ENCODE measurements at regions not wholly inside any gene's neighbourhood (a gene's known extent, or its start where the extent isn't known, plus 50 kb on each side); places are given as distances from the start of the nearest gene placed in this dataset.
A peak's percentile ranks its signal among the peaks of the same experiment; 100 is the strongest.

GRCh38 chrX:5057786-5058185 lies 1170.9 kb downstream of the NLGN4X start:
- no peak overlapping the region for H3K4me2 ChIP-seq (ENCODE audit: low read length)
- H3K9me3 Mint-ChIP-seq (ENCODE audit: unreplicated experiment) = no peaks in the 10 kb centered on the region
- no peaks in the 10 kb centered on the region for H3K27me3 Mint-ChIP-seq (ENCODE audit: low read depth, unreplicated experiment)
- no peaks in the 10 kb centered on the region for H3K27me3 ChIP-seq (ENCODE audit: insufficient read depth, low read length)
- H3K79me2 ChIP-seq (ENCODE audit: insufficient read depth, low read length) = no peaks in the 10 kb centered on the region
- FAIRE-seq = no peak
- no peak overlapping the region for H2AFZ ChIP-seq (ENCODE audit: low read depth, low read length)
- H4K20me1 ChIP-seq (ENCODE audit: insufficient read depth, low read length) = no peaks in the 10 kb centered on the region
- H3K4me3 Mint-ChIP-seq (ENCODE audit: unreplicated experiment) = no peak overlapping the region
- H3K27ac ChIP-seq (ENCODE audit: low read depth, low read length) = no peak overlapping the region
- H3K36me3 Mint-ChIP-seq (ENCODE audit: low read depth, unreplicated experiment) = no peaks in the 10 kb centered on the region
- H3K4me1 ChIP-seq (ENCODE audit: insufficient read depth, low read length) = no peaks in the 10 kb centered on the region
- TF ChIP-seq EZH2 (IDR thresholded peaks at IDR 0.05; ENCODE audit: insufficient read depth, low read length) = no peak
- TF ChIP-seq CTCF (IDR thresholded peaks at IDR 0.05; ENCODE audit: insufficient read depth, low read depth, low read length) = no peak
- H3K9ac ChIP-seq (ENCODE audit: low read length) = no peak overlapping the region
- peaks cover 2% of the 10 kb centered on the region for H3K4me1 Mint-ChIP-seq (ENCODE audit: low read depth, unreplicated experiment)
- H3K27ac Mint-ChIP-seq (ENCODE audit: unreplicated experiment) = no peak overlapping the region
- peak; percentile 14 for DNase-seq (ENCODE audit: low read depth)
- no peaks in the 10 kb centered on the region for H3K36me3 ChIP-seq (ENCODE audit: insufficient read depth, low read length)
- no peak overlapping the region for H3K4me3 ChIP-seq (ENCODE audit: insufficient read depth, low read depth, low read length)
- no peaks in the 10 kb centered on the region for H3K9me3 ChIP-seq (ENCODE audit: insufficient read depth, low read depth, low read length)

DNA sequence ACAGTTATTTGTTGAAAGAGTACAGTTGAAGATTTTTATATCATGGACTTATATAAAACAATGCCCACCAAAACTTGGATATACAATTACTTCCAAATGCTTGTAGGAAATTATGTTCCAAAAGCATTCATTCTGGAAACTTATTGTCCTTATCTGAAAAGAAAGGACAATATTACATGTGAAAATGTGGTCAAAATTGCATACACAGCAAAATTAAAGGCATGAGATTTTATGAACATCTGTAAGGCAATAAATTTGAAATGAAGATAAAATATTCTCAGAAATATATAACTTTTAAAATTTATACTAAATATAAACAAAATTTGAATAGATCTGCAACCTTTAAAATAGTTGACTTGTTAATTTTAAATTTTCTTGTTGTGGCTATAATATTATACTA lies 1173.8 kb downstream of the NLGN4X start:
- Mint-ChIP-seq H3K27ac (ENCODE audit: unreplicated experiment) (no peak overlapping the region), H3K4me3 (ENCODE audit: unreplicated experiment) (no peak overlapping the region), H3K36me3 (ENCODE audit: low read depth, unreplicated experiment) (no peaks in the 10 kb centered on the region), H3K4me1 (ENCODE audit: low read depth, unreplicated experiment) (peaks cover 11% of the 10 kb centered on the region), H3K27me3 (ENCODE audit: low read depth, unreplicated experiment) (no peaks in the 10 kb centered on the region), H3K9me3 (ENCODE audit: unreplicated experiment) (no peaks in the 10 kb centered on the region)
- no peak overlapping the region for H3K4me3 ChIP-seq (ENCODE audit: insufficient read depth, low read depth, low read length)
- no peak overlapping the region for H3K27ac ChIP-seq (ENCODE audit: low read depth, low read length)
- TF ChIP-seq EZH2 (IDR thresholded peaks at IDR 0.05; ENCODE audit: insufficient read depth, low read length) (no peak), CTCF (IDR thresholded peaks at IDR 0.05; ENCODE audit: insufficient read depth, low read depth, low read length) (no peak)
- no peaks in the 10 kb centered on the region for H3K4me1 ChIP-seq (ENCODE audit: insufficient read depth, low read length)
- peak; percentile 65 for FAIRE-seq
- H2AFZ ChIP-seq (ENCODE audit: low read depth, low read length) = no peak overlapping the region
- H4K20me1 ChIP-seq (ENCODE audit: insufficient read depth, low read length) = no peaks in the 10 kb centered on the region
- no peak overlapping the region for H3K9ac ChIP-seq (ENCODE audit: low read length)
- H3K9me3 ChIP-seq (ENCODE audit: insufficient read depth, low read depth, low read length) = no peaks in the 10 kb centered on the region
- no peak overlapping the region for H3K4me2 ChIP-seq (ENCODE audit: low read length)
- H3K27me3 ChIP-seq (ENCODE audit: insufficient read depth, low read length) = no peaks in the 10 kb centered on the region
- no peak for DNase-seq (ENCODE audit: low read depth)
- H3K79me2 ChIP-seq (ENCODE audit: insufficient read depth, low read length) = no peaks in the 10 kb centered on the region
- H3K36me3 ChIP-seq (ENCODE audit: insufficient read depth, low read length) = no peaks in the 10 kb centered on the region

DNA sequence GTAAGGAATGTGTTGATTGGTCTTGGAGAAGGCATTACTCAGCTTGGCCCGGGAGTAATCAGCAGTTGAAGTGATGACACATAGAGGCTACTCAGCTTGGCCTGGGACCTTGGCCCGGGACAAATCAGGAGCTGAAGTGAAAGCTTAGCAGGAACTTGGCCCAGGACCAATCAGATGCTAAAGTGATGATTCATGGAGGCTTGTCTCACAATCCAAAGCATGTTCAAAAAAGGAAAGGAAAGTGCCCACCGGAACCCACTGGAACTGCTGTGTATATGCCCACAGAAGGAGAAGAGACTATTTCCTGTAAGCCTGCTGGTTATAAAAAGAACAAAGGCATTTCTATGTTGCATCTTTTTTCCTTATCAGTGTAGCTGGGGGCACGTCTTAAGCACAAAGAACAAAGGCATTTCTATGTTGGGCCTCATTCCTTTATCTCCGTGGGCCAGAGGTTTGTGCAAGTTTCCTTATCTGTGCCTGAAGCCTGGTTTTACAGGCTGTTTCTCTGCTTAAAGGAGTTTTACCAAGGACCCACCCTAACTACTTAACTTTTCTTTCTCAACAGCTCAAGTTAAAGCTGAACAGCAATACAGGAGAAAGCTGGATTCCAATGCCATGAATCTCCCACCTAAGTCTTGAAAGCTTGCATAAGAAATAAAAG lies 1176.7 kb downstream of the NLGN4X start:
- H3K4me2 ChIP-seq (ENCODE audit: low read length) = peak overlapping the region; percentile 84
- Mint-ChIP-seq H3K4me1 (ENCODE audit: low read depth, unreplicated experiment) (peaks cover 11% of the 10 kb centered on the region), H3K4me3 (ENCODE audit: unreplicated experiment) (no peak overlapping the region), H3K36me3 (ENCODE audit: low read depth, unreplicated experiment) (no peaks in the 10 kb centered on the region), H3K27me3 (ENCODE audit: low read depth, unreplicated experiment) (no peaks in the 10 kb centered on the region), H3K9me3 (ENCODE audit: unreplicated experiment) (no peaks in the 10 kb centered on the region), H3K27ac (ENCODE audit: unreplicated experiment) (peak overlapping the region; percentile 94)
- H2AFZ ChIP-seq (ENCODE audit: low read depth, low read length) = no peak overlapping the region
- H3K9ac ChIP-seq (ENCODE audit: low read length) = peak overlapping the region; percentile 69
- peak overlapping the region; percentile 86 for H3K27ac ChIP-seq (ENCODE audit: low read depth, low read length)
- FAIRE-seq (peak; percentile 99), DNase-seq (ENCODE audit: low read depth) (peak; percentile 94)
- no peaks in the 10 kb centered on the region for H3K9me3 ChIP-seq (ENCODE audit: insufficient read depth, low read depth, low read length)
- no peak for TF ChIP-seq EZH2 (IDR thresholded peaks at IDR 0.05; ENCODE audit: insufficient read depth, low read length)
- TF ChIP-seq CTCF (IDR thresholded peaks at IDR 0.05; ENCODE audit: insufficient read depth, low read depth, low read length) = no peak
- peak overlapping the region; percentile 28 for H3K4me3 ChIP-seq (ENCODE audit: insufficient read depth, low read depth, low read length)
- H4K20me1 ChIP-seq (ENCODE audit: insufficient read depth, low read length) = no peaks in the 10 kb centered on the region
- H3K27me3 ChIP-seq (ENCODE audit: insufficient read depth, low read length) = no peaks in the 10 kb centered on the region
- no peaks in the 10 kb centered on the region for H3K36me3 ChIP-seq (ENCODE audit: insufficient read depth, low read length)
- H3K4me1 ChIP-seq (ENCODE audit: insufficient read depth, low read length) = no peaks in the 10 kb centered on the region
- no peaks in the 10 kb centered on the region for H3K79me2 ChIP-seq (ENCODE audit: insufficient read depth, low read length)

Data from astrocyte (in vitro differentiated cells and primary cell).